ENCODE measurements at regions not wholly inside any gene's neighbourhood (a gene's known extent, or its start where the extent isn't known, plus 50 kb on each side); places are given as distances from the start of the nearest gene placed in this dataset.
"Not testable (repeated sequence)": the region's sequence is repeated elsewhere in the genome, so short reads cannot be mapped to it uniquely, and the experiment has no call there.

DNA sequence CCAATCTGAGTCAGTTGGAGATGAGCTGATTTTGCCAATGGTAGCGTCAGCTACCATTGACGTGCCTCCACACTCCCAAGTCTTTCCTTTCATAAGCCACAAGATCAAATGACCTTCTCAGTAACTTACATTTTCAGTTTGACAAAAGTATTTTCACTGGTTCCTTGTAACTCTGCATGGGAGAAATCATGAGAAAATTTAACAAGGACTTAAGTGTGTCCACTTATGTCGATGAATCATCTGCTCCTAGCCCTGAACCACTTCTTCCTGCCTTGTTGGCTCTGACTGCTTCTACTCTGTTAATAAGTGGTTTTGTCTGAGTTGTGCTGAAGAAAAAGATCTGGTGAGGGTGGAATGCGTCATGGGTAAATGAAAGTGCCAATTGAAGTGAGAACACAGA, 101.2 kb downstream of the NFKBIZ start:
- no peak for DNase-seq (ENCODE audit: low read depth)

DNA sequence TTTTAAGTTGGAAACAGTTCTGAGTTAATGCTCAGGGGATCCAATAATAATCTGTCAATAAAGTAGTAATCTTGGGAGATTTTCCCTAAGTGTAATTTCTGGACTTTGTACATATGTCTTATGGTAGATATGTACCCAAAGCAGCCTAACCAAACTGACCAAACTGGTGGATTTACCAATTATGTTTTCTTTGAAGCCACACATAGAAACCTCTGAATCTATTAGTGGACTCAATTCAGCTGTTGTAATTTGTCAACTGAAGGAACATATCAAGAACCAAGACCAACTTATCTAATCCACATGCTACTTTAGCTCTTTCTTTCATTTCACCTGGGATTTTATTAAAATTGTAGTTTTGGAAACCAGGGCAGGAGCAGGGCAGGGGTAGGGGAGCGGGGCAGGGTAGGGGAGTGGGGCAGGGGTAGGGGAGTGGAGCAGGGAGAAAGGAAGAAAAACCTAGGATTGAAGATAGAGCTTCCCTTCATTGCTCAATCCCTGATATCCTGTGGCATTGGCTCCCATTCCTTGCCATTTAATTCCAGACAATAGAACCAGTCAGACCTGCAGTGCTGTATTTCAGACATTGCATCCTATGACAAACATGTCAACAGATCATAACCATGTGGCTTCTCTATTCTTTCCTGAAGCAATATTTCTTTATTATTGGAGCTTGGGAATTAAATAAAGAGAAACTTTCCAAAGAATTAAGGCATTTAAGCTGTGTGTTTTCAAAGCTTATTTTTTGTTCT, 101.8 kb downstream of the NFKBIZ start:
- no peak for DNase-seq (ENCODE audit: low read depth)

DNA sequence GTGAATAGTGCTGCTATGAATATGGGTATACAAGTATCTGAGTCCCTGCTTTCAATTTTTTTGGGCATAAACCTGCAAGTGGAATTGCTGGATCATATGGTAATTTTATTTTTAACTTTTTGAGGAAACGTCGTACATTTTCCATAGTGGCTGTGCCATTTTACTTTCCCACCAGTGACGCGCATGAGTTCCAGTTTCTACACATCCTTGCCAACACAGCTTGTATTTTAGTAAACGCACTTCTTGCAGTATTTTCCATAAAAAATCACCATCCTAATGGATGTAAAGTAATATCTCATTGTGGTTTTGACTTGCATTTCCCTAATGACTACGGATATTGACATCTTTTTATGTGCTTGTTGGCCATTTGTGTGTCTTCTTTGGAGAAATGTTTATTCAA, 105.0 kb downstream of the NFKBIZ start:
- no peak for DNase-seq (ENCODE audit: low read depth)

DNA sequence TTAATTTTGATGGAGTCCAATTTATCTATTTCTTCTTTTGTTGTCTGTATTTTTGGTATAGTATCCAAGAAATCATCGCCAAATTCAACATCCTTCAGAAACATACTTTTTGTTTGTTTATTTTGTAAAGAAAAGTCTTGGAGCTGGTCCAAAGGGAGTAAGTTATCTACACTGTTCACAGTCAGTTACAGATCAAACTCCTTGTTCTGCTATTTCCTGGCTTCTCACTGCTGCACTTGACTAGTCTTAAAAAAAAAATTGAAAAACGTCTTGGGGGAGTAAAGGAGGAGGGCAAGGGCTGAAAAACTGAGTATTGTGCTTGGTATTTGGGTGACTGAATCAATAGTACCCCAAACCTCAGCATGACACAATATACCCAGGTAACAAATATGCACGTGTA, 105.6 kb downstream of the NFKBIZ start:
- DNase-seq (ENCODE audit: low read depth): no peak

DNA sequence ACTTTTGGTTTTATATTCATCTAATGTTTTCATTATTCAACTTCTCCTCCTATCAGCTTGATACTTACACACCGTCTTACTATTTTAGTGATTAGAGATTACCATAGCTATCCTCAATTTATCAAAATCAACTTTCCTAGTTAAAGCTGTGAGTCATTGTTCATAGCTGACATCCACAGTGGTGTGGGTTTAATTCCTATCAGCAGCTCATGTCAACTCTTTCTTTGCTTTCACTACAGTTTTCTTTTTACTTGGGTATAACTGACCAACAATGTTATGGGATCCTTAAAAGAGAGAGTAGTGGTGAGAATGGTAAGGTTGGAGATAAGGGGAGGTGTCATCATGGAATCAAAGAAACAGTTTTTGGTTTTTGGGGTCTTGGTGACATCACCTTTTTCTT, 112.7 kb downstream of the NFKBIZ start:
- DNase-seq (ENCODE audit: low read depth): no peak

DNA sequence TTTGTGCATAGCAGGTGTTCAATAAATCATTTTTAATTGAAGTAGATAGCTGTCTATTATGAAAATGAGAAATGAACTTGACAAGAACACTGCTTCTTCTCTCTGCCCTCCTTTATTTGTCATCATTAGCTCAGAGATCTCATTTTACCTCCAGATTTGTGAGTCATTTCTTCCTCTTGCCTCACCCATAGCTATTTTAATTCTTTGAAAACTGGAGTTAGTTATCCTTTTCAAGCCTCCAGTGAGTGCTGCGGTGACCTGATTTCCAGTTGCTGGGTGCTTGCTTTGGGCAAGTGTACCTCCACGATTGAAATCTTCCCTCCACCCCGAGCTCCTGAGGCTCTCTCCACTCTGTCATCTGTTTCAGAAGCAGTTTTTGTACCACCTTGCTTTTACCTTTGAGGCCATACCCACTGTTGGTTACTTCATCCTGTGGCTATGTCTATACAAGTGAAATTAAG, 114.6 kb downstream of the NFKBIZ start:
- no peak for DNase-seq (ENCODE audit: low read depth)

DNA sequence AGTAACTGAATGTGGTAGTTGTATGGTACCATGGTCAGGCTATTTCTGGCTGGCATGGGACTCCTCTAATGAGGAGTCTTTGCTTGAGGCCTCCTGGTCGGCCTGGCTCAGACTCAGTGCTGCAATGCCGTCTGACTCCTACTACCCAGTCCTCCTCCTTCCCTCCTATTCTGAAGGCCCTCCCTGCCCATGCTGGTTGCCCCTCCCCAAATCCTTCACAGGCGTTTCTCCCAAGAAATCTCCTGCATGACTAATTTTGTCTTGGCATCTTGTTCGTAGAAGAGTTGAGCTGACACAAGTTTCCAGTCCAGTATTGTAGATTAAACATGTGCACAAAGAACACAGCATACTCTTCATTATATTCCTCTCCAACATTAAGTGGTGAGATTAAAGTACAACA, 115.5 kb downstream of the NFKBIZ start:
- DNase-seq (ENCODE audit: low read depth): no peak

DNA sequence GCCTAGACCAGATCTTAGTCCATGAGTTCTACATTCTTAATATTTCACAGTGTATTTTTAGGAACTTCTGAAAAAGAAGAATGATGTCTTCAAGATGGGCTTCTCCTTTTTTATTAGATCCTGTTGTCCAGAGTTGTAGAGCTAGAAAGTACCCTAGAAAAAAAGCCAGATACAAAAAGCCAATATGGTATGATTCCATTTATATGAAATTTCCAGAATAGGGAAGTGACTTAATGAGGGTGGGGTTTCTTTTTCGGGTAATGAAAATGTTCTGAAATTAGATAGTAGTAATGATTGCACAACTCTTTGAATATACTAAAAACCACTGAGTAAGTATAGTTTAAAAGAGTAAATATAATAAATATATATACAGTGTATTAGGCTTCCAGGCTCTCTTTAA, 116.9 kb downstream of the NFKBIZ start:
- DNase-seq (ENCODE audit: low read depth): no peak

DNA sequence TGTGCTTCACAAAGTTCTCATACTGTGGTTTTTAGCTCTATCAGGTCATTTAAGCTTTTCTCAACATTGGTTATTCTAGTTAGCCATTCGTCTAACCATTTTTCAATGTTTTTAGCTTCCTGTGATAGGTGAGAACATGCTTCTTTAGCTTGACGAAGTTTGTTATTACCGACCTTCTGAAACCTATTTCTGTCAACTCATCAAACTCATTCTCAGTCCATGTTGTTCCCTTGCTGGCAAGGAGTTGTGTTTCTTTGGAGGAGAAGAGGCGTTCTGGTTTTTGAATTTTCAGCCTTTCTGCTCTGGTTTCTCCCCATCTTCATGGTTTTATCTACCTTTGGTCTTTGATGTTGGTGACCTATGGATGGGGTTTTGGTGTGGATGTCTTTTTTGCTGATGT, 120.9 kb downstream of the NFKBIZ start:
- no peak for DNase-seq (ENCODE audit: low read depth)

DNA sequence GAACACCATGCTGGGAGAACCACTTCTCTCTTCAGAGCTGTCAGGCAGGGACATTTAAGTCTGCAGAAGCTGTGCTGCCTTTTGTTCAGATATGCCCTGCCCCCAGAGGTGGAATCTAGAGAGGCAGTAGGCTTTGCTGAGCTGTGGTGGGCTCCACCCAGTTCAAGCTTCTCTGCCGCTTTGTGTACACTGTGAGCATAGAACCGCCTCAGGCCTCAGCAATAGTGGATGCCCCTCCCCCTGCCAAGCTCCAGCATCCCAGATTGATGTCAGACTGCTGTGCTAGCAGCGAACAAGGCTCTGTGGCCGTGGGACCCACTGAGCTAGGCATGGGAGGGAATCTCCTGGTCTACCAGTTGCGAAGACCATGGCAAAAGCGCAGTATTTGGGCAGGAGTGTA, 121.6 kb downstream of the NFKBIZ start:
- no peak for DNase-seq (ENCODE audit: low read depth)

DNA sequence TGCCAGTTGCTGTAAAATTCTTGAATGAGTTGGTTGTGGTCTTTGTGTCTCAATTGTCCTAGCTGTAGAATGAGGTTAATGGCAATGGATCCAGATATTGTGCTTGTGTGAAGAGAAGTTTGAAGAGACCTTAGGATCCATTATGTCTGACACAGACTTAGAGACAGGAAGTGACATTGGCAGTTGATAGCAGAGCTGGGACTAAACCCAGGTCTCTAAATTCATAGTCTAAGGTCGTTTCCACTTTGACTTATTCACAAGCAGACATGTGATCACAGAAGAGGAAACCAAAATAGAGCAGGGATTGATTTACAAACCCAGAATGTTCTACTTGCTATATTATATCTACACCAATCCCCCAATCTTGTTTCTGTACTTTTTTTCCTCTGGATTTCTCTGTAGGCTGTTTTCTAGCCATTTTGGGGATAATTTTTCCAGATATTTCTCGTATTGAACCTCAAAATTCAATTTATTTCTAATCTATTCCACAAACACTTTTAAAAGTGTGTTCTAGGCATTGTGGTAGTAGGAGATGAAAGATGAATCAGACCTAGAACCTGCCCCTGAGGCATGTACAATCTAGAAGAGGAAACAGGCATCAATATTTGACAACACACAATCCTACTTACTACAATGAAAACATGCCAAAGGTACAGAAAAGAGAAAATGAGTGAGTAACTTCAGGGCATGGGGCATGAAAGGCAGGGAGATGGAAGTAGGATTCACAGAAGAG, 123.3 kb downstream of the NFKBIZ start:
- no peak for DNase-seq (ENCODE audit: low read depth)

DNA sequence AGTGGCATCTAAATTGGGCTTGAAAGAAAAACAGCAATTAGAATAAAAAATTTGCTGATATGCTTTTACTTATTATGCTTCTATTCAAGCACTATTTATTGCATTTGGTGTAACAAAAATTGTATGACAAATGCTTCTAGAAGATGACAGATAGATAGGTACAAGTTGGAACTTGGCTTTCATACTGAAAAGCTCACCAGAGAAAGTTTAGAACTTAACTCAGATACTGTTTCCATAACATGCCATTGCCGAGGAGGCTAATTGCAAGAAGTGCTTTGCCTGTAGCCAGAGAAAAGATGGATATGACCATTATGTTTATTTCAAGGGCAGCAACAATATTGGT, 123.8 kb downstream of the NFKBIZ start:
- DNase-seq (ENCODE audit: low read depth): no peak

DNA sequence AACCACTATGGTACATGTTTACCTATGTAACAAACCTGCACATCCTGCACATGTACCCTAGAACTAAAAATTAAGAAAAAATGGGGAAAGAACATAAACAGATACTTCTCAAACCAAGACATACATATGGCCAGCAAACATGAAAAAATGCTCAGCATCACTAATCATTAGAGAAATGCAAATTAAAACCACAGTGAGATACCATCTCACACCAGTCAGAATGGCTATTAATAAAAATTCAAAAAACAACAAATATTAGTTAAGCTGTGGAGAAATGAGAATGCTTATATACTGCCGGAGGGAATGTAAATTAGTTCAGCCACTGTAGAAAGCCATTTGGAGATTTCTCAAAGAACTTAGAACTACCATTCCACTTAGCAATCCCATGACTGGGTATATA, 126.1 kb downstream of the NFKBIZ start:
- not testable (repeated sequence) for DNase-seq (ENCODE audit: low read depth)

DNA sequence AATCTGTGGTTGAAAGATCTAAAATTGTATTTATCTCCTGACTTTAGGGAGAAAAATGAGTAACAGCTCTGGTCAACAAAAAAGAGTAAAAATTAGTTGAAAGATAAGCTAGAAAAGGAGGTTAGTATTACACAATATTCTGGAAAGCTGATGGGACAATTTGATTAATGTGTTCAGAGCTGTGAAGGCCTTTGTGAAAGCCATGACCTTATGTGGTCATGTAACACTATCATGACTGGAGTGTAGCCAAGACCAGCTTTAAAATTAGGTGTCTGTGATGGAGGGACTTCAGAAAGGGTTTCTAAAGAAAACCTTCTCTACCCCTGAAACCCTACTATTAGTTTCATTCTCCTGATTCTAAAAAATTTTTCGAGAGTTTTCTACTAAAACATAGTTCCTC, 127.2 kb downstream of the NFKBIZ start:
- DNase-seq (ENCODE audit: low read depth): no peak

DNA sequence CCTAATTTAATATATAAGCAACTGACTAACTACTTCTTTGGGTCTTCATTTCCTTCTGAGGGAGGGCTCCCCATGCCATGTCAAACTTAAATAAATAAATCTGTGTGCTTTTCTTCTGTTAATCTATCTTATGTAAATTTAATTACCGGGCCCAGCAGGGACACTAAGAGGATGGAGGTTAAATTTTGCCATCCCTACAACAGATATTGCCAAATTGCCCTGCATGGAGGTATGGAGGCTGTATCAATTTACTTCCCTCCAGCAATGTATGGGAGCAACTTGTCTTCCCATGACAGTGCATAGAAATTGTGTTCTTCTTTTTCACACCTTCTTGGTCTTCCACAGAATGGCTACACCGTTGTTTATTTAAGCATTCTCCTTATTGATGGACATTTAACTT, 129.0 kb downstream of the NFKBIZ start:
- DNase-seq (ENCODE audit: low read depth): no peak

DNA sequence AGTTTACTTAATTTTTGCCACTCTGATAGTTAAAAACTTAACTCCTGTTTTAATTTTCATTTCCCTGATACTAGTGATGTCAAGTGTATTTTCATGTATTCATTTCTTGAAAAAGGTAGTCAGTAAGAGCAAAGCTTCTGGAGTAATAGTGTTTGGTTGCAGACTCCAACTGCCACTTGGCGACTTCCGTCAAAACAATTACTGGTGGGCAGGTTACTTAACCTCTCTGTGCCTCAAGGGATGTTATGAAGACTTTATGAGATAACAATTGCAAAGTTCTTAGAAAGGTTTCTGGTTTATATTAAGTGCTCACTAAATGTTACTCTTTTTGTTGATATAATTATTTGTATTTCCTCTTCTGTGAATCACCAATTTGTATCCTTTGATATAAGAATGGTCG, 129.7 kb downstream of the NFKBIZ start:
- DNase-seq (ENCODE audit: low read depth): no peak

DNA sequence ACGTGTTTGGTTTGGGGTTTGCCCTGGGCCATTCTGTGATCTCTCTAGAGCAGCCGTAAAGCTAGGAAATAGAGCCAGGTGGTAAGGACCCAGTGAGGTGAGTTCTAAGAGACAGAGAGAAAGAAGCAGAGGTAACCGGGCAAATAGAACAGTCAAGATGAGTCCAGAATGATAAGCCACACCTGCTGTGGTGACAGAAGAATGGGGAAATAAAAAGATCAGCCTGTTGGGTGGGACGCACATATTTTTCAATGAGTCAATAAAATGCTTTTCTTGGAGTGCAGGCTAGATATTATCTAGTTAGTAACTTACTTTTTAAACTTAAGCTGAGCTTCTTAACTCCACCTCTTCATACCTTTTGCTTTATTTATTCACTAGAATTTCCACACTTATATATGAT, 135.0 kb downstream of the NFKBIZ start:
- no peak for DNase-seq (ENCODE audit: low read depth)

DNA sequence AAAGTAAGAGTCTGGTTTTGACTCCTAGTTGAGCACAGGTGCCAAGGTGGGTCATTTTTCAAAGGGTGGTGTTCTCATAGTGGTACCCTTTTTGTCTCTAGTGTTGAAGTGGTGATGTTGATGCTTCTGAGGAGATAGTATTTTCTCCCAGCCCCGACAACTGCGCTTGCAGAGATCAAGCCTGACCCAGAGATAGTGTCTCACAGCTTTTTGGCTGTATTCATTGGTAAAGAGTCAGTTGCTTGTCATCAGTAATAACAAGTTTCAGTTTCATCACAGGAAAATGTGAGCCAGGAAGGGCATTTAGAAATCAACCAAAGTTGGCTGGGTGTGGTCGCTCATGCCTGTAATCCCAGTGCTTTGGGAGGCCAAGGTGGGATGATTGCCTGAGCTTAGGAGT, 139.3 kb downstream of the NFKBIZ start:
- DNase-seq (ENCODE audit: low read depth): no peak

DNA sequence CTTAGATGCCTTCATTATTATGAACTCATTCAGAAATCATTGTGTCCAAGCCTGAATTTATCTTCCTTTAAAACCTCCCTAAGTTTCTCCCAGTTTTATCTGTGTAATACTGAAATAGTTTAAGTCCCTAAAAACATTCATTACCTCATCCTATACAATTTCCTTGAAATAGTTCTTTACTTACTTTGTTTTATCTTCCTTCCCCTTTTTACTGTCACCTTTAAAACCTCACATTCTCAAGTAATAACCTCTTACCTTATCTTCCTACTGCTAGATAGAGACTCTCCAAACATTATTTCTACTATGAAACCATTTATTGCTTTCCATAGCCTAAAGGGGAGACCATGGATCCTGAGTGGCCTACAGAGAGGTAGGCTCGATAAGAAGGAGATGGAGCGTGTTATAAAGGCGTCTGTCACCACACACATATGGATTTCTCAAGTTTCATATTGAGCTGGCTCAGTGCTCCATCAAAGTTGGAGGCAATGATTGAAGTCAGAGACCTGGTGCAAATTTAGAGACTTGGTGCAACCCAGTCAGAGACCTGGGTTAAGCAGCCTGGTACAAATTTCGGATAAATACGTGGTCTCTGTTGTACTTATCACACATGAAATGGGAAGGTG, 140.4 kb downstream of the NFKBIZ start:
- DNase-seq (ENCODE audit: low read depth): no peak

DNA sequence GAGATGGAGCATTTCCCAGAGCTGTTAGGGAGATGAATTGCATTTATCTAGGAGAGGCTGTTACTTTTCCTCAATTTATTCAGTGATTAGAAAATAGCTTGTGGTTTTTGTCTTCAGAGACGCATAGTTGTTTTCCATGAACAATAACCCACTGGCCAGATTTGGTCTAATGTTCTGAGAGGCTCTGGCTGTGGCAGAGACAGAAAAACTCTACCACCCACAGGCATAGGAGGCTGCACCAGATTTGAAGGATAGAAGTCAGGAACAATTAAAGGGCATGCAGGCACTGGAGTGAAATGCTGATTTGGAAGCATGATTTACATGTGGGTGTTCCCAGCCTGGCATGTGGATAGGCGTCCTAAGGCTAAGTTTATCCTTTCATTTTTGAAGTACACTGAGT, 143.5 kb downstream of the NFKBIZ start:
- DNase-seq (ENCODE audit: low read depth): no peak

DNA sequence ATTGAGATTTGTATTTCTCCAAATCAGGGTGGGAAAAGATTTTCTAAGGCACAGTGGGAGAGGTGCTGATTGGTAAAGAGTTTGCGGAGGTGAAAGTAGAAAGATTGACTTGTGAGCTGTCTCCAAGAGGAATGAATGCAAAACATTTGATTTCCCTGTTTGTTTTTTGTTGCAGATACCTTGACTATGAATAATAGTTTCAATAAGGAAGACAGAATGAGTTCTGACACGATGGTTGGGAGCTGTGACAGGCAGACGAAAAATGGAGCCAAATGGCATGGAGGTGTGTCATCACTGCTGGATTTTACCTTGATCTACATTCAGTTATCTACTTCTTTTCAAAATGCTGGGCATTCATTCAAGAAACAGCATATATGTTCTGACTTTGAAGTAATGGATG, 145.1 kb downstream of the NFKBIZ start:
- DNase-seq (ENCODE audit: low read depth): no peak

DNA sequence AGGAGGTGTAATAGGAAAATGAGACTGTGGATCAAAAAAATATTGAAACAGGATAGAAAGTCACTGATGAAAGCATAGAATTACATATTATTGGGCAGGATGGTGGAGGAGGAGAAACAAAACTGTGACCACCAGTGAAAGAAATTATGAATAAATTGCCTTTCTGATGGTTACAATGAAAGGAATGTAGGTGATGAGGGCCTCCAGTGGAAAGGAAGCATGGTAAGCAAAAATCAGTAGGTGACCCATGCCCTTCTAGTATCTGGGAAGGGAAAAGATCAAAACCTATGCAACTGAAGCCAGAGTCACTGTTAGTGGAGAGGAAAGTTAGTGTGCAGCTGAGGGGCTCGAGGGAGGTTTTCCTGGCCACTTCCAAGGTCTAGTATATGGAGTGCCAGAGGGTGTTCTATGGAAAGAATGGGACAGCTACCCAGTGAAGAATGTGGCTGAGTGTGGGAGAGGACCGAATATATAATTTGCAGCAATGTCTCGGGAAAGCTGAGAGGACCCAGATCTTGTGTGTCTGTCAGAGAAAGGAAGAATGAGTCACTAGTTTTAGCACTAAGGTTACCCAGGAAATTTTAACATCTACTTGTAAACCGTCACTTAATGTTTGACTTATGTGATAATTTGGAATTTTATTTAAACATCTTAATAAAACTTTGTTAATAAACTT, 146.2 kb downstream of the NFKBIZ start:
- no peak for DNase-seq (ENCODE audit: low read depth)

DNA sequence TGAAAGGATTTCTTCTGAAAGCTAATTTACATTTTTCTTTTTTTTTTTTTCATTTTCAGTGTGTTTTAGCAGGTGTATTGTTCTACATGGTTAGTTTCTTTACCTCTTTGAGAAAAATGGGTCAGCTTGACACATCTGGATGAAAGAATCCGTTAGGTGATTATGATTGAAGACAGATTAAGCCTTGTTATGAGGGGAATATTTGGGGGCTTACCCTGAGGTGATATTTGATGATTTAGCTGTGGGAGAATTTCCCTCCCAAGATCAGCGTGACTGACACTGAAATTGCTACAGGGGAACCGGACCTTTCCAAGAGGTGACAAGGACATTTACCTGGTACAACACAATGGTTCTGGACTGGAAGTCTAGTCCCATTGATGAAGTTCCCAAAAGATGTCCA, 147.5 kb downstream of the NFKBIZ start:
- no peak for DNase-seq (ENCODE audit: low read depth)

Measured in T-helper 22 cell (primary cell).